ENCODE measurements at regions not wholly inside any gene's neighbourhood (a gene's known extent, or its start where the extent isn't known, plus 50 kb on each side); places are given as distances from the start of the nearest gene placed in this dataset.

DNA sequence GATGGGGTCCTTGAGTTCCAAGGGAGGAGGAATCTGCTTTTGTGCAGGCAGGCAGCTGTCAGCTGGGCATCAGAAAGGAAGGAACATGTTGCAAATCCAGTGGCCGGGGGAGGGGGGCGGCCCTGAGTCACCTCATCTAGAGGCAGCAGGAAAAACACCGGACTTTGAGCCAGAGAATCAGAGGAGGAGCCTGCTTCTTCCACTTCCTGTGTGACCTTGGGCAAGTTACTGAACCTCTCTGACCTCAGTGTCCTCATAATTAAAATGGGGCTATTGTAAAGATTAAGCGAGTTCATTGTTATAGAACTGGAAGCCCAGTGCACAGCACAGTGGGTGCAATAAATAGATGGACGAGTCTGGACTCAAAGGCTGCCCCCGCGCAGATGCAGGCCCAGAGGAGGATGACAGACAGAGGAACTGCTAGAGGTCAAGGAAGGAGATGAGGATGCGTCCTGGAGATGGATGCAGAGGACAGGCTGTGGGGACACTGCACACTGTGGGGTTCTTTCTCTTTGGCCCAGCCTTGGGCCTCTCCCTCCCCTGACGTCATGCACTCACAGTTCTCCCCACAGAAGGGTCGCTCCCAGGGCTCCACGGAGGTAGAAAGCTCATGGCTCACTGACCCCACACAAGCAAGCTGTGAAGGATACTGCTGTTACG is 714.3 kb downstream of the MATN1 start:
- TF ChIP-seq, protein P1, sequence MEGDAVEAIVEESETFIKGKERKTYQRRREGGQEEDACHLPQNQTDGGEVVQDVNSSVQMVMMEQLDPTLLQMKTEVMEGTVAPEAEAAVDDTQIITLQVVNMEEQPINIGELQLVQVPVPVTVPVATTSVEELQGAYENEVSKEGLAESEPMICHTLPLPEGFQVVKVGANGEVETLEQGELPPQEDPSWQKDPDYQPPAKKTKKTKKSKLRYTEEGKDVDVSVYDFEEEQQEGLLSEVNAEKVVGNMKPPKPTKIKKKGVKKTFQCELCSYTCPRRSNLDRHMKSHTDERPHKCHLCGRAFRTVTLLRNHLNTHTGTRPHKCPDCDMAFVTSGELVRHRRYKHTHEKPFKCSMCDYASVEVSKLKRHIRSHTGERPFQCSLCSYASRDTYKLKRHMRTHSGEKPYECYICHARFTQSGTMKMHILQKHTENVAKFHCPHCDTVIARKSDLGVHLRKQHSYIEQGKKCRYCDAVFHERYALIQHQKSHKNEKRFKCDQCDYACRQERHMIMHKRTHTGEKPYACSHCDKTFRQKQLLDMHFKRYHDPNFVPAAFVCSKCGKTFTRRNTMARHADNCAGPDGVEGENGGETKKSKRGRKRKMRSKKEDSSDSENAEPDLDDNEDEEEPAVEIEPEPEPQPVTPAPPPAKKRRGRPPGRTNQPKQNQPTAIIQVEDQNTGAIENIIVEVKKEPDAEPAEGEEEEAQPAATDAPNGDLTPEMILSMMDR (IDR thresholded peaks at IDR 0.05 in 2 of 3, conservative IDR thresholded peaks at IDR 0.05 in 1 of 3; ENCODE audit: borderline replicate concordance in 1 of 3, insufficient read depth in 1 of 3, low read depth in 2 of 3, low read length in 2 of 3), result no peak
- TF ChIP-seq EZH2 (IDR thresholded peaks at IDR 0.05) (no peak), SIN3A (IDR thresholded peaks at IDR 0.05; ENCODE audit: low read depth) (no peak), POLR2A (IDR thresholded peaks at IDR 0.05; ENCODE audit: borderline replicate concordance, extremely low read depth, insufficient read depth, insufficient read length) (no peak), EZH2phosphoT487 (IDR thresholded peaks at IDR 0.05; ENCODE audit: borderline replicate concordance) (no peak), EGR1 (IDR thresholded peaks at IDR 0.05; ENCODE audit: low read depth) (no peak), TCF7L2 (IDR thresholded peaks at IDR 0.05; ENCODE audit: borderline replicate concordance, extremely low read depth, insufficient read depth, insufficient read length) (no peak)

Data from HCT116 (cell line).